ENCODE measurements at regions not wholly inside any gene's neighbourhood (a gene's known extent, or its start where the extent isn't known, plus 50 kb on each side); places are given as distances from the start of the nearest gene placed in this dataset.

- H3K27me3 ChIP-seq, result no peaks in the 10 kb centered on the region
- no peak for DNase-seq
- no peaks in the 10 kb centered on the region for H3K4me1 ChIP-seq
- TF ChIP-seq POLR2AphosphoS5 (IDR thresholded peaks at IDR 0.05) (no peak), EP300 (IDR thresholded peaks at IDR 0.05) (no peak), CTCF (IDR thresholded peaks at IDR 0.05) (no peak), POLR2A (IDR thresholded peaks at IDR 0.05) (no peak)
- intact Hi-C loops (cut with DNase I), result no loop called here
- H3K27ac ChIP-seq, result no peak overlapping the region
- 77 to 81% methylated on average over 4 of the region's 4 CpGs for WGBS, 2 donors
- H3K9me3 ChIP-seq, result no peaks in the 10 kb centered on the region
- H3K4me3 ChIP-seq, result no peak overlapping the region
- no peaks in the 10 kb centered on the region for H3K36me3 ChIP-seq
These were observed 91.2 kb upstream of the KCNAB1 start for GRCh38 chr3:156029208-156029607.

- Histone ChIP-seq H3K4me1 (no peaks in the 10 kb centered on the region), H3K9me3 (no peaks in the 10 kb centered on the region), H3K27ac (no peak overlapping the region), H3K36me3 (no peaks in the 10 kb centered on the region), H3K4me3 (no peak overlapping the region), H3K27me3 (no peaks in the 10 kb centered on the region)
- WGBS, 2 donors, result 75 to 87% methylated on average over 4 of the region's 4 CpGs
- TF ChIP-seq EP300 (IDR thresholded peaks at IDR 0.05) (no peak), POLR2A (IDR thresholded peaks at IDR 0.05) (no peak), POLR2AphosphoS5 (IDR thresholded peaks at IDR 0.05) (no peak), CTCF (IDR thresholded peaks at IDR 0.05) (no peak)
- intact Hi-C loops (cut with DNase I), result no loop called here
- DNase-seq, result no peak
These were observed 89.7 kb upstream of the KCNAB1 start for GRCh38 chr3:156030723-156031122.

- Histone ChIP-seq H3K36me3 (no peaks in the 10 kb centered on the region), H3K27ac (no peak overlapping the region), H3K4me3 (no peak overlapping the region), H3K9me3 (no peaks in the 10 kb centered on the region), H3K27me3 (no peaks in the 10 kb centered on the region), H3K4me1 (no peaks in the 10 kb centered on the region)
- intact Hi-C loops (cut with DNase I), result no loop called here
- no peak for DNase-seq
- TF ChIP-seq CTCF (IDR thresholded peaks at IDR 0.05), result no peak
- TF ChIP-seq POLR2AphosphoS5 (IDR thresholded peaks at IDR 0.05), result no peak
- TF ChIP-seq EP300 (IDR thresholded peaks at IDR 0.05), result no peak
- TF ChIP-seq POLR2A (IDR thresholded peaks at IDR 0.05), result no peak
- WGBS, 2 donors, result 90 to 91% methylated on average over 5 of the region's 5 CpGs
These were observed 87.0 kb upstream of the KCNAB1 start for GRCh38 chr3:156033428-156033827.

- Histone ChIP-seq H3K4me1 (no peaks in the 10 kb centered on the region), H3K27ac (no peak overlapping the region), H3K4me3 (no peak overlapping the region), H3K9me3 (no peaks in the 10 kb centered on the region), H3K27me3 (no peaks in the 10 kb centered on the region), H3K36me3 (no peaks in the 10 kb centered on the region)
- no peak for DNase-seq
- TF ChIP-seq CTCF (IDR thresholded peaks at IDR 0.05), result no peak
- TF ChIP-seq POLR2AphosphoS5 (IDR thresholded peaks at IDR 0.05), result no peak
- no peak for TF ChIP-seq POLR2A (IDR thresholded peaks at IDR 0.05)
- TF ChIP-seq EP300 (IDR thresholded peaks at IDR 0.05), result no peak
- intact Hi-C loops (cut with DNase I), result no loop called here
- WGBS, 2 donors, result 64 to 82% methylated on average over 1 of the region's 1 CpG
These were observed 85.2 kb upstream of the KCNAB1 start for GRCh38 chr3:156035158-156035557.

- DNase-seq, result no peak
- H3K36me3 ChIP-seq, result no peaks in the 10 kb centered on the region
- no peaks in the 10 kb centered on the region for H3K9me3 ChIP-seq
- WGBS, 2 donors, result 87 to 88% methylated on average over 6 of the region's 6 CpGs
- no peaks in the 10 kb centered on the region for H3K27me3 ChIP-seq
- intact Hi-C loops (cut with DNase I), result no loop called here
- no peaks in the 10 kb centered on the region for H3K4me1 ChIP-seq
- no peak overlapping the region for H3K27ac ChIP-seq
- H3K4me3 ChIP-seq, result no peak overlapping the region
- TF ChIP-seq CTCF (IDR thresholded peaks at IDR 0.05), result no peak
These were observed 83.9 kb upstream of the KCNAB1 start for GRCh38 chr3:156036258-156037053.

Data from sigmoid colon (tissue), 6 donors.